Urinary bladder (tissue), 3 donors: ENCODE measurements at regions not wholly inside any gene's neighbourhood (a gene's known extent, or its start where the extent isn't known, plus 50 kb on each side); places are given as distances from the start of the nearest gene placed in this dataset.
"Not testable (repeated sequence)": the region's sequence is repeated elsewhere in the genome, so short reads cannot be mapped to it uniquely, and the experiment has no call there.

Source experiments
- DNase-seq: peaks from one replicate; pipeline ENCODE4 v3.0.0-alpha.2; 2015; ENCODE audit errors: extremely low spot score
- H3K27ac ChIP-seq: one replicate; pipeline ENCODE4 v1.5.1; 2013; ENCODE audit warnings: low read depth, mild to moderate bottlenecking, moderate library complexity
- H3K36me3 ChIP-seq: one replicate; pipeline ENCODE4 v1.6.1; 2013; ENCODE audit warnings: mild to moderate bottlenecking, moderate library complexity; ENCODE audit not compliant: insufficient read depth
- H3K4me1 ChIP-seq: one replicate; pipeline ENCODE4 v1.6.1; 2013; ENCODE audit warnings: mild to moderate bottlenecking, moderate library complexity; ENCODE audit not compliant: insufficient read depth
- H3K4me3 ChIP-seq: one replicate; pipeline ENCODE4 v1.5.1; 2013; ENCODE audit warnings: low read depth, low read length
- WGBS: extraction: QIAGEN DNeasy Blood & Tissue Kit; methylation state at CpG from one replicate; pipeline ENCODE4 v1.1.7; 2013; 5-methylcytosine and 5-hydroxymethylcytosine counted together
- donor health status: healthy with polysubstance abuse.
- donor health status: healthy.

GRCh38 chr5:124193371-124193789 lies 553.1 kb downstream of the ZNF608 start:
- H3K36me3 ChIP-seq: no peaks in the 10 kb centered on the region
- H3K4me1 ChIP-seq: no peaks in the 10 kb centered on the region
- WGBS: 61% methylated on average over 4 of the region's 4 CpGs
- H3K27ac ChIP-seq: no peak overlapping the region
- H3K4me3 ChIP-seq: no peak overlapping the region
- no peak for DNase-seq

- no peak for DNase-seq
- Histone ChIP-seq H3K36me3 (no peaks in the 10 kb centered on the region), H3K27ac (no peak overlapping the region), H3K4me1 (no peaks in the 10 kb centered on the region), H3K4me3 (no peak overlapping the region)
- 92% methylated on average over 3 of the region's 3 CpGs for WGBS
These were observed 553.7 kb downstream of the ZNF608 start for GRCh38 chr5:124192716-124193115.

- no peak overlapping the region for H3K27ac ChIP-seq
- H3K4me3 ChIP-seq: no peak overlapping the region
- no peak for DNase-seq
- WGBS: 96% methylated on average over 3 of the region's 3 CpGs
- H3K36me3 ChIP-seq: no peaks in the 10 kb centered on the region
- H3K4me1 ChIP-seq: no peaks in the 10 kb centered on the region
These were observed 560.7 kb downstream of the ZNF608 start for GRCh38 chr5:124185716-124186115.

- H3K27ac ChIP-seq: no peak overlapping the region
- no peak overlapping the region for H3K4me3 ChIP-seq
- H3K4me1 ChIP-seq: no peaks in the 10 kb centered on the region
- no peaks in the 10 kb centered on the region for H3K36me3 ChIP-seq
- no peak for DNase-seq
These were observed 564.3 kb downstream of the ZNF608 start for GRCh38 chr5:124182133-124182532.

GRCh38 chr5:124180875-124181461 lies 565.5 kb downstream of the ZNF608 start:
- 33% methylated on average over 2 of the region's 2 CpGs for WGBS
- Histone ChIP-seq H3K36me3 (no peaks in the 10 kb centered on the region), H3K27ac (no peak overlapping the region), H3K4me3 (no peak overlapping the region), H3K4me1 (no peaks in the 10 kb centered on the region)
- no peak for DNase-seq

GRCh38 chr5:124180299-124180874 lies 566.1 kb downstream of the ZNF608 start:
- Histone ChIP-seq H3K4me3 (no peak overlapping the region), H3K36me3 (no peaks in the 10 kb centered on the region), H3K4me1 (no peaks in the 10 kb centered on the region), H3K27ac (no peak overlapping the region)
- WGBS: 76% methylated on average over 4 of the region's 4 CpGs
- DNase-seq: no peak

GRCh38 chr5:124179819-124180218 lies 566.6 kb downstream of the ZNF608 start:
- Histone ChIP-seq H3K27ac (no peak overlapping the region), H3K4me3 (no peak overlapping the region), H3K4me1 (no peaks in the 10 kb centered on the region), H3K36me3 (no peaks in the 10 kb centered on the region)
- no peak for DNase-seq
- WGBS: 44% methylated on average over 1 of the region's 1 CpG

GRCh38 chr5:124178050-124178449 lies 568.4 kb downstream of the ZNF608 start:
- no peaks in the 10 kb centered on the region for H3K36me3 ChIP-seq
- no peaks in the 10 kb centered on the region for H3K4me1 ChIP-seq
- H3K27ac ChIP-seq: no peak overlapping the region
- no peak for DNase-seq
- no peak overlapping the region for H3K4me3 ChIP-seq

- no peak overlapping the region for H3K4me3 ChIP-seq
- H3K36me3 ChIP-seq: no peaks in the 10 kb centered on the region
- no peak for DNase-seq
- H3K27ac ChIP-seq: no peak overlapping the region
- H3K4me1 ChIP-seq: no peaks in the 10 kb centered on the region
These were observed 569.7 kb downstream of the ZNF608 start for GRCh38 chr5:124176692-124177091.

GRCh38 chr5:124173386-124173785 lies 573.1 kb downstream of the ZNF608 start:
- no peaks in the 10 kb centered on the region for H3K36me3 ChIP-seq
- no peaks in the 10 kb centered on the region for H3K4me1 ChIP-seq
- 97% methylated on average over 1 of the region's 1 CpG for WGBS
- H3K4me3 ChIP-seq: no peak overlapping the region
- DNase-seq: no peak
- H3K27ac ChIP-seq: no peak overlapping the region

- no peaks in the 10 kb centered on the region for H3K36me3 ChIP-seq
- H3K4me3 ChIP-seq: no peak overlapping the region
- no peak for DNase-seq
- WGBS: 97% methylated on average over 1 of the region's 1 CpG
- H3K27ac ChIP-seq: no peak overlapping the region
- H3K4me1 ChIP-seq: no peaks in the 10 kb centered on the region
These were observed 573.9 kb downstream of the ZNF608 start for GRCh38 chr5:124172389-124173003.

- DNase-seq, H3K36me3 ChIP-seq, H3K4me3 ChIP-seq, H3K27ac ChIP-seq, H3K4me1 ChIP-seq: not testable (repeated sequence)
- WGBS: 95% methylated on average over 2 of the region's 2 CpGs
These were observed 578.3 kb downstream of the ZNF608 start for GRCh38 chr5:124168093-124168492.

- Histone ChIP-seq H3K4me3 (no peak overlapping the region), H3K4me1 (no peaks in the 10 kb centered on the region), H3K27ac (no peak overlapping the region), H3K36me3 (no peaks in the 10 kb centered on the region)
- 38% methylated on average over 8 of the region's 8 CpGs for WGBS
- DNase-seq: no peak
These were observed 583.5 kb downstream of the ZNF608 start for GRCh38 chr5:124162767-124163532.

- DNase-seq: no peak
- Histone ChIP-seq H3K4me1 (no peaks in the 10 kb centered on the region), H3K27ac (no peak overlapping the region), H3K4me3 (no peak overlapping the region), H3K36me3 (no peaks in the 10 kb centered on the region)
- WGBS: 77% methylated on average over 5 of the region's 5 CpGs
These were observed 585.2 kb downstream of the ZNF608 start for GRCh38 chr5:124161266-124161665.
